ENCODE measurements at regions not wholly inside any gene's neighbourhood (a gene's known extent, or its start where the extent isn't known, plus 50 kb on each side); places are given as distances from the start of the nearest gene placed in this dataset.

GRCh38 chr2:128427413-128427755 lies 108.7 kb upstream of the HS6ST1 start:
- Histone ChIP-seq H4K20me1 (replicated peaks; ENCODE audit: control insufficient read depth, insufficient read depth, low read length) (no peaks in the 10 kb centered on the region), H3K27ac (ENCODE audit: extremely low read depth, low read depth, low read length) (no peak overlapping the region), H3K9me1 (ENCODE audit: control insufficient read depth, insufficient read depth, low read length) (no peaks in the 10 kb centered on the region), H3K79me2 (ENCODE audit: control insufficient read depth, insufficient read depth, low read length) (no peaks in the 10 kb centered on the region), H3K36me3 (ENCODE audit: control insufficient read depth, insufficient read depth, low read length) (no peaks in the 10 kb centered on the region), H3K9me3 (replicated peaks; ENCODE audit: control insufficient read depth, insufficient read depth, low read depth, low read length) (no peaks in the 10 kb centered on the region), H3K27me3 (ENCODE audit: control insufficient read depth in 2 of 2, insufficient read depth in 2 of 2, low read length in 2 of 2) (peaks cover 2 to 26% of the 10 kb centered on the region in 2 experiments), H3K9ac (ENCODE audit: insufficient read depth in 1 of 2, low read depth in 2 of 2, low read length in 2 of 2) (no peak overlapping the region), H3K4me2 (ENCODE audit: insufficient read depth, low read length) (no peak overlapping the region), H3K4me1 (replicated peaks in 1 of 2; ENCODE audit: control insufficient read depth in 2 of 2, insufficient read depth in 2 of 2, low read length in 2 of 2) (no peaks in the 10 kb centered on the region), H2AFZ (ENCODE audit: low read depth, low read length) (no peak overlapping the region), H3K4me3 (no peak overlapping the region)
- CTCF ChIA-PET (ENCODE audit: low intra/inter-chr PET ratio) = no interaction called here
- BruUV-seq (replicated peaks) = no TSS peak
- no peak for DNase-seq (ENCODE audit: extremely low read depth in 1 of 4, low spot score in 3 of 4)
- ATAC-seq = no peak
- intact Hi-C loops (cut with micrococcal nuclease) (no loop called here), in situ Hi-C loops (cut with MboI) (no loop called here)
- 0% methylated on average over 5 of the region's 5 CpGs for WGBS (ENCODE audit: insufficient coverage, low coverage, missing lambda C conversion rate)
- POLR2A ChIA-PET = interaction anchor here (0.8 kb wide), 1 partner anchor 20 kb away, joined by 4 read pairs; no protein-coding TSS in a partner anchor
- no peak for FAIRE-seq
- TF ChIP-seq HINFP (tag; conservative IDR thresholded peaks at IDR 0.05; ENCODE audit: low read depth) = no peak
- TF ChIP-seq BRF1 (IDR thresholded peaks at IDR 0.05; ENCODE audit: borderline replicate concordance, extremely low read depth, insufficient read length) = no peak
- no peak for TF ChIP-seq ZNF41 (CRISPR knock-in tag; conservative IDR thresholded peaks at IDR 0.05)
- no peak for TF ChIP-seq WHSC1 (IDR thresholded peaks at IDR 0.05; ENCODE audit: low read length)
- TF ChIP-seq ZNF561 (CRISPR knock-in tag; conservative IDR thresholded peaks at IDR 0.05) = no peak
- no peak for TF ChIP-seq RBM15 (IDR thresholded peaks at IDR 0.05; ENCODE audit: insufficient read depth, low read length)
- TF ChIP-seq ZHX1 (conservative IDR thresholded peaks at IDR 0.05; ENCODE audit: low read length) = no peak
- no peak for TF ChIP-seq SNIP1 (IDR thresholded peaks at IDR 0.05; ENCODE audit: low read depth)
- TF ChIP-seq MBD1 (CRISPR knock-in tag; IDR thresholded peaks at IDR 0.05) = no peak
- no peak for TF ChIP-seq CGGBP1 (CRISPR knock-in tag; IDR thresholded peaks at IDR 0.05)
- TF ChIP-seq ZNF239 (CRISPR knock-in tag; IDR thresholded peaks at IDR 0.05) = no peak
- TF ChIP-seq ZNF316 (IDR thresholded peaks at IDR 0.05) = no peak
- no peak for TF ChIP-seq DEAF1 (CRISPR knock-in tag; IDR thresholded peaks at IDR 0.05)
- TF ChIP-seq POLR2B (IDR thresholded peaks at IDR 0.05; ENCODE audit: low read depth, partially characterized antibody) = no peak
